NCI-H526 (cell line): ENCODE measurements at regions not wholly inside any gene's neighbourhood (a gene's known extent, or its start where the extent isn't known, plus 50 kb on each side); places are given as distances from the start of the nearest gene placed in this dataset.
"Not testable (repeated sequence)": the region's sequence is repeated elsewhere in the genome, so short reads cannot be mapped to it uniquely, and the experiment has no call there.

ENCODE experiments used
- DNase-seq, 2 experiments: peaks; one replicate each; lab custom pipeline; 2025; lab: John Stamatoyannopoulos, UW

DNA sequence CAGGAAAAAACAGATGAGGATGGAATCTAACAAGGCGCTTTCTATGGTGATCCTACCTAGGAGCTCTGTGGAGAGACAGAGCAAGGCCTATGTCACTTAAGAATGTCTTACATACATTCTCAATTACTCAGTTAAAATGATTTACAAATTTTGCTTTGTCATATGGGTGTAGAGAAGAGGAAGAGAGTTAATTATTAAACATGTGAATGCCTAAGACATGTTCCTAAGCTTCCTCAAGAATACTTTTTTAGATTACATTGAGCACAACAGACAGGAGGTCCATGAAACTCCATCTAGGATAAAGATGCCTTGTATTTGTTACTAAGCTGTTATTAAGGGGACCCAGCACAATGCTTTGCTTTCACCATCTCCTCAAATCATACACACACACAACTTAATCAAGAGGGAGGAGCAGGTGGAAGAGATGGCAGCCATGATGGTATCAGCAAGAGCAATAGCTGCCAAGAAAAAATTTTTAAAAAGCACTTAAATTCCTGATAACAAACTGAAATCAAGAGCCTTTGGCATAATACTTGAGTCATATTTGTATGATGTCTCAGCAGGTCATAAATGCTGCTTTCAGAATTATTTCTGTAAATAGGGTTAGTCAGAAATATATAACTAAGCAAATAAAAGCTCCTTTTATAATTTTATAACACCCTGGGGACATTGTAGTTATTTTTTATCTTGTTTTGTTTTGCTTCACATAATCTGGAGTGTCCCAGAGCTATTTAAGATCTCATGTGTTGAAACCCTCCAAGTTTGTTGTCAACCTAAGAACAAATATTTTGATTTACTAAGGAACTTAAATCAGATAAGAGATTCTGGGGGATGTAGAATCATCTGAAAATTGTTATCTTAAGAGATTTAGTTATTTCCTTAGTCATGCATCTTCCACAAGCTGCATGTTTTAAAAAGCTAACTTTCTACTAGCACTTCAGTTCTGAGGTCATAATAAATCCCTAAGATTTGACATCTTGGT, 70.0 kb upstream of the CD2AP start:
- no peak for DNase-seq

DNA sequence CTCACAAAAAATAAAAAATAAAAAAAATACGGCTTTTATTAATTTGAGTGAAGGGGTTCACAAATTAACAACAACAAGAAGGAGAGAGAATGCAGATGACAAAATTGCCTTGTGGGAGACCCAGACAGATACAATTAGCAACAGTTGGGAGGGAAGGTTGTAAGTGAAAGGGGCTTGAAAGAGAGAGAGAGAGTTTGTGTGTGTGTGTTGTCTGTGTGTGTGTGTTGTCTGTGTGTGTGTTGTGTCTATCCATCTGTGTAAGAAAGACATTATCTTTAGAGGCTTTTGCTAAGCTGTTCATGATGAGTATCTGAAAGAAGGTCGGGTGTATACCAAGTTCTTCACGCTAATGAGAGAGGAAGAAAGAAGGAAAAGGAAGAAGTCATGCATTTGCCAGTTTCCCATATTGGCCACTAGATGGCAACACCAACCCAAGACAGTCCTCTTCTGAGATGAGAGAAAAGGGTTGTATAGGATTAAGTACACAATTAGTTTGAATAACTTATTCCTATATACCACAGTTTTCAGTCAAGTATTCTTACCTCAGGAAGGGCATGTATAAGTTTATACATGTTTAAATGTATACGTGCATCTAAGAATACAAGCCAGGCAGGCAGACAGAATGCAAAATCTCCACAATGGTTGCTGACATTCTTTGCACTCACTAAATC, 63.7 kb upstream of the CD2AP start:
- peak; percentile 61 to 66 for DNase-seq

DNA sequence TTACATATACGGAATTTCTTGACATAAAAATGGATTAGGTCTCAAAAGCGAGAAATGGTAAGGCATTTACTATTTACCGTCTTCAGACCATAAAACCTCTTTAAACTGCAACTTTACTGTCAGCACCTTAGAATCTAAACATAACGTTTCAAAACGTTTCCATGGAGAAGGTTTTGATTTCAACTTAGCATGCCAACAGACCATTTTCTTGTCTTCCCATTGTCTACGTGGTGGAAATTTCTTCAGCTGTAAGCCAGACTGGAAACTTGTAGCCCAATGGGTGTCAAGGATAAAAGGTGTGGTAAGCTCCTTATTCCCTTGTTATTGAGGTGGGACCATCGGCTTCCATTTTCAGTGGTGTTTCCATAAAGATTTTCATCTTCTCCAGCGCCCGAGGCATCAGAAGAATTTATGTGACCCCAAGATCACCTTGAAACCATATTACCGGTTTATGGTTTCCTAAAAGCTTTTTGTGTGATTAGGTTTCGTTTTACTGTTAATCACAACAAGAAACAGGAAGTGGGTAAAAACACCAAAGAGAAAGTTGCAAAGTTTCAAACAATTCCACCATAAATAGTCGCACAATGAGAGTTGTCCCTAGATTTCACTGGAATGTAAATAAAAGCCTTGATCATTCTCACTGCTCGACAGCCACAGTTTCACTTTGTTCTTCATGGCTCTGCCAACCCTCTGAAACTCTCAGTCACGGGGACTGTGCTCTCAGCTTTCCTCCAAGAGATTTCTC, 63.0 kb upstream of the CD2AP start:
- DNase-seq: no peak

DNA sequence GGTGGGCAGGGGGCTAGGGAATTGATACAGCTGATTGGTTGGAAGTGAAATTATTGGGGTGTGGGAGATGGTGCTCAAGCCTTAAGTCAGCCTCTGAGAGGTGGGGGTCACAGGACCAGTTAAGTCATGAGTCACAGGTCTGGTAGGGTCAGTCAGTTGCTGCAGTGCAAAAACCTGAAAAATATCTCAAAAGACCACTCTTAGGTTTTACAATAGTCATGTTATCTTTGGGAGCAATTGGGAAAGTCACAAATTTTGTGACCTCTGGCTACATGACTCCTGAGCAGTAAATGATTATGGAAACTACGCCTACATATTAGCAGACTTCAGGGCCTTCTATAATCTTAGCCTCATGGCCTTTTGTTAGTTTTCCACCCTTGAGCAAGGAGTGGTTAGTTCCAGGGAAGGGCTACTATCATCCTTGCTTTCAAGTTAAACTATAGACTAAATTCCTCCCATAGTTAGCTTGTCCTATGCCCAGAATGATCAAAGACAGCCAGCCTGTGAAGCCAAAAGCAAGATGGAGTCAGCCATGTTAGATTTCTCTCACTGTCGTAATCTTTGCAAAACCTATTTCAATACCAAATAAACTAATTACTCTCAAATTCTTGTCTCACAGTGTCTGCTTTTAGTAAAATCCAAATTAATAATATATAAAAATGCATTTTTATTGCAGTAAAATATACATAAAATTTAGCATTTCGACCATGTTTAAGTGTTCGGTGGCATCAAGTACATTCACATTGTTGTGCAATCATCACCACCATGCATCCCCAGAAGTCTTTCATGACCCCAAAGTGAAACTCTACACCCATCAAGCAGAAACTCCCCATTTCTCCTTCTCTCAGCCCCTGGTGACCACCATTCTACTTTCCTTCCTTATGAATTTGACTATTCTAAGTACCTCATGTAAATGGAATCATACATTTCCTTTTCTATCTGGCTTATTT, 60.9 kb upstream of the CD2AP start:
- DNase-seq: no peak

DNA sequence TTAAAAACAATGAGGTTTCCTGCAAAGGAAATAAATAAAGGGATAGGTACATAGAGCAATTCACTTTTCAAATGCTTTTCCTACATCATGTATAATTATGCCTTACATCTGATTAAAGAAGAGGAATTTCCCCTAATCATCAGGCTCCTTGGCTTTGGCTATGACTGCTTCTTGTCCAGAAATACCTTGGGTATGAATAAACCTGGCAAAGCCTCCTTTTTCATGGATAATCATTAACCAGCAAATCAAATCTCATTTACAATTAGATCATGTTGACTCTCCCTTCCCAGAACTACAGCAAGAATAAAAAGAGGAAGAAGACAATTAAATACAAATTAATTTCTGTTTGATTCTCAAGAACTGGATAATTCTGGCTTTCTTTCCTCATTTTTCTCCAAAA, 58.0 kb upstream of the CD2AP start:
- DNase-seq: peak in 1 of 2 experiments; percentile 21

DNA sequence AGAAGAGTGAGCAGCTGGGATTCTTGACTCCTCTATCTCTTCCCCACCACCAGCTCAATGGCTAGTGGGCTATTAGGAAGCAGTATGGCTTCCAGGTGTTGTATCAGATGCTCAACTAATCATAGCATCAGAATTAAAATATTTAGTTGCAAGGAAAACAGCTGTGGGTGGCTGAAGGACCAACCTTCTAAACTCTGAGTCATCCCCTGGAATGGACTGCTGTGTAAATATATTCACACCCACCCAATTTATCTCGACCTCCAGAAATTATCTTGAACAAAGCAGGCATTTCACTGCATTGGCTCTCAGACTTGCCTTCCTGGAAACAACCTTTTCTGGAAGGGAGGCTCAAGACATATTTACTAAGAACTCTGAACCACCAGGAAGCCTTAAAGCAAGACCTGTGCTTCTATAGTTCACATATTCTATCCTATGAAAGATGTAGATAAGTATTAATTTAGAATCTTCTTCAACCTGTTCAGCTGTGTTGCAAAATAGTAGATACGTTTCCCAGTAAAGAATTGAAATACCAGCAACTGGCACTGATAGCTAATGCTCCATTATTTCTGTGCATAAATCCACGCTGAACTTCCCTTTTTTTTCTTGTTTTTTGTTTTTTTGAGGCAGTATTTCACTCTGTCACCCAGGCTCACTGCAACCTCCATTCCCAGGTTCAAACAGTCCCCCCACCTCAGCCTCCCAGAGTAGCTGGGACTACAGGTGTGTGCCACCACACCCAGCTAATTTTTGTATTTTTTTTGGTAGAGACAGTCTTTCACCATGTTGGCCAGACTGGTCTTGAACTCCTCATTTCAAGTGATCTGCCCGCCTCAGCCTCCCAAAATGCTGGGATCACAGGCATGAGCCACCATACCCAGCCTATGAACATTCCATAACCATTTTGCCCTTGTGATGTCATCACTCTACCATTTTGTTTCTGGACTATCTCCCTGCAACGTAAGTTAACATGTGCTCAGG, 56.9 kb upstream of the CD2AP start:
- no peak for DNase-seq

DNA sequence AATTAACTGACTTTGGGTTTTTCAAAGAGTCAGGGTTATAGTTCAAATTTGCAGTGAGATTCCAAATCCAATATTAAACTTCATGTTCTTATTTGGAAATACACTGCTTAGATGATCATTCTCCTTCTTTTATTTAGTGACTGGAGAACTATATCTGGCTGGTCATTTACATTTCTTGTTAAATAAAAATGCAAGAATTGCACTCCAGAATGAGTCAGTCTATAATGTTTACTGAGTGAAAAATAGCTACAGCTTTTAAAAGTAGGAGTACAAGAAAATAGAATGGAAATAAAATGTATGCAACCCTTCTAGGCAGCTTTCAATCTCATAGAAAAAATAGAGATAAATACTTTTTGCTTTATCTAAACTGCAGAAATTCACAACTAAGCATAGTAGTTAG, 54.5 kb upstream of the CD2AP start:
- DNase-seq: no peak

DNA sequence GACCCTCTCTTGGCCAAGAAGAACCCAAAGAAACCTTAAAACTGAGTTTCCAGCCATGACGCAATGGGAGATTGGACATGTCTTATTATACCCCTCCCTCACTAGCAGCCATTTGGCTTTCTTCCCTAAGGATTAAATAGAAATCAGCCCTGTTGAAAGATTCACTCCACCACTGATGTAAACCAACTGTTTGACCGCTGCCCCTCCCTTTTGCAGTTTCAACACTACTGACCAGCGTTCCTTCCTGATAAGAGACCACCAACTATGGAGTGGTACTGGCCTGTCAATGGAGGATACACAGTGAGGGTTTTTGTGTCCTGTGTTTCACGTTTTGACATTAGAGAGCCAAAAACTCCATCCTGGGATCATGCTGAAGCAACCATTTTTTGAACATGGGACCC, 53.2 kb upstream of the CD2AP start:
- no peak for DNase-seq

DNA sequence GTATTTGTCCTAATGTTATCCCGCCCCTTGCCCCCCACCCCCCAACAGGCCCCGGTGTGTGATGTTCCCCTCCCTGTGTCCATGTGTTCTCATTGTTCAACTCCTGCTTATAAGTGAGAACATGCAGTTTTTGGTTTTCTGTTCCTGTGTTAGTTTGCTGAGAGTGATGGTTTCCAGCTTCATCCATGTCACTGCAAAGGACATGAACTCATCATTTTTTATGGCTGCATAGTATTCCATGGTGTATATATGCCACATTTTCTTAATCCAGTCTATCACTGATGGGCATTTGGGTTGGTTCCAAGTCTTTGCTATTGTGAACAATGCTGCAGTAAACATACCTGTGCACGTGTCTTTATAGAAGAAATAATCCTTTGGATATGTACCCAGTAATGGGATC, 51.9 kb upstream of the CD2AP start:
- not testable (repeated sequence) for DNase-seq

DNA sequence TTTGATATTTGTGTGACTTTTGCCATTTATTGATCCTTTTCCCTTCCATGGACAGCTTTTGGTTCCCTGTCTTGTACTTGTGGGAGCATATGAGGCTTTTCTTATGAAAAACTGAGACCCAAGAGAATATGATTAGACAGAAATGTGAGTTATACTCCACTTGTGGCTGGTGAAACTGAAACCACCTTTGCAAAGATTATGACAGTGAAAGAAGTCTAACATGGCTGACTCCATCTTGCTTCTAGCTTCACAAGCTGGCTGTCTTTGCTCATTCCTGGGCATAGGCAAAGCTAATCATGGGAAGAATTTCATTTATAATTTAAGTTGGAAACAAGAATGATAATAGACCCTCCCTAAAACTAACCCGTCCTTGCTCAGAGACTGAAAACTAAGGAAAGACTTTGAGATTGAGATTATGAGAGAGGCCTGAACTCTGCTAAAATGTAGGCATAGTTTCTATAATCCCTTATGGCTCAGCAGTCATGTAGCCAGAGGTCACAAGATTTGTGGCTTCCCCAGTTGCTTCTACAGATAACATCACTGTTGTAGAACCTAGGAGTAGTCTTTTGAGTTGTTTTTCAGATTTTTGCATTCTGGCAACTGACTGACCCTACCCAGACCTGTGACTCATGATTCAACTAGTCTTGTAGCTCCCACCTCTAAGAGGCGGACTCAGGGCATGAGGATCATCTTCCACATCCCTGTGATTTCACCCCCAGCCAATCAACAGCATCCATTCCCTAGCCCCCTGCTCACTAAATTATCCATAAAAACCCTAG, 50.9 kb upstream of the CD2AP start:
- no peak for DNase-seq

DNA sequence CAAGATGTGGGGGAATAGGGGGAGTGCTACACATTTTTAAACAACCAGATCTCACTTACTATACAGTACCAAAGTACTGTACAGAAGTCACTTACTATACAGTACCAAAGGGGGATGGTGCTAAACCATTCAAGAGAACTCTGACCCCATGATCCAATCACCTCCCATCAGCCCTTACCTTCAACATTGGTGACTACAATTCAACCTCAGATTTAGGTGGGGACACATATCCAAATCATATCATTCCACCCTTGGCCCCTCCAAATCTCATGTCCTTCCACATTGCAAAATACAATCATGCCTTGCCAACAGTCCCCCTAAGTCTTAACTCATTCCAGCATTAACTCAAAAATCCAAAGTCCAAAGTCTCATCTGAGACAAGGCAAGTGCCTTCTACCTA, 49.9 kb upstream of the CD2AP start:
- DNase-seq: no peak
